OCI-LY3 (cell line): ENCODE measurements at regions not wholly inside any gene's neighbourhood (a gene's known extent, or its start where the extent isn't known, plus 50 kb on each side); places are given as distances from the start of the nearest gene placed in this dataset.
"Not testable (repeated sequence)": the region's sequence is repeated elsewhere in the genome, so short reads cannot be mapped to it uniquely, and the experiment has no call there.

Source experiments
- H2AFZ ChIP-seq: fragments of 200-600, 300-600 bp; shearing (Covaris generic); 2 replicates; pipeline ENCODE4 v1.6.0; 2014; ENCODE audit warnings: antibody characterized with exemption, low read depth, low read length
- H3K27ac ChIP-seq: fragments of 200-600, 300-600 bp; sonication (generic); 2 replicates; pipeline ENCODE4 v1.5.1; 2014; ENCODE audit warnings: mild to moderate bottlenecking, low read length, moderate library complexity, mixed read lengths
- H3K27me3 ChIP-seq: fragments of 200-600, 300-600 bp; sonication (generic); 2 replicates; pipeline ENCODE4 v1.6.1; 2014; ENCODE audit warnings: low read depth, low read length, mixed read lengths
- H3K36me3 ChIP-seq: fragments of 200-600, 300-600 bp; sonication (generic); replicated peaks from 2 replicates; pipeline ENCODE3; 2014; ENCODE audit warnings: low read depth, low read length, mixed read lengths
- H3K4me1 ChIP-seq: fragments of 300-600, 200-600 bp; sonication (generic); 2 replicates; pipeline ENCODE4 v1.6.1; 2014; ENCODE audit warnings: low read length, mixed read lengths
- H3K4me2 ChIP-seq: fragments of 200-600, 300-600 bp; sonication (generic); 2 replicates; pipeline ENCODE4 v1.6.1; 2014; ENCODE audit warnings: low read length, mixed read lengths
- H3K4me3 ChIP-seq: fragments of 300-600, 200-600 bp; sonication (generic); 2 replicates; pipeline ENCODE4 v1.5.1; 2014; ENCODE audit warnings: antibody characterized with exemption, mild to moderate bottlenecking, low read length, moderate library complexity
- H3K79me2 ChIP-seq: fragments of 300-600, 200-600 bp; shearing (Covaris generic); 2 replicates; pipeline ENCODE4 v1.6.1; 2014; ENCODE audit warnings: mild to moderate bottlenecking, low read length, mixed read lengths
- H3K9ac ChIP-seq: fragments of 300-600, 200-600 bp; shearing (Covaris generic); 2 replicates; pipeline ENCODE4 v1.6.0; 2014; ENCODE audit warnings: mild to moderate bottlenecking, low read length, moderate library complexity
- H3K9me3 ChIP-seq: fragments of 200-600, 300-600 bp; shearing (Covaris generic); 2 replicates; pipeline ENCODE4 v1.6.1; 2014; ENCODE audit warnings: low read length, mixed read lengths; ENCODE audit not compliant: insufficient read depth
- H4K20me1 ChIP-seq: fragments of 200-600, 300-600 bp; sonication (generic); 2 replicates; pipeline ENCODE4 v1.6.1; 2016; ENCODE audit warnings: low read length, mixed read lengths; ENCODE audit not compliant: insufficient read depth
- EZH2phosphoT487 ChIP-seq: fragments of 200-600 bp; shearing (Covaris generic); IDR thresholded peaks from 2 replicates; pipeline ENCODE4 v1.6.1; 2018; ENCODE audit warnings: antibody characterized with exemption, mixed run types, low read depth
- TF ChIP-seq, protein P1 (sequence below): fragments of 200-600, 300-600 bp; sonication (generic); IDR thresholded peaks from 2 replicates; pipeline ENCODE4 v1.5.1; 2014; ENCODE audit warnings: antibody characterized with exemption, low read length, low read depth

DNA sequence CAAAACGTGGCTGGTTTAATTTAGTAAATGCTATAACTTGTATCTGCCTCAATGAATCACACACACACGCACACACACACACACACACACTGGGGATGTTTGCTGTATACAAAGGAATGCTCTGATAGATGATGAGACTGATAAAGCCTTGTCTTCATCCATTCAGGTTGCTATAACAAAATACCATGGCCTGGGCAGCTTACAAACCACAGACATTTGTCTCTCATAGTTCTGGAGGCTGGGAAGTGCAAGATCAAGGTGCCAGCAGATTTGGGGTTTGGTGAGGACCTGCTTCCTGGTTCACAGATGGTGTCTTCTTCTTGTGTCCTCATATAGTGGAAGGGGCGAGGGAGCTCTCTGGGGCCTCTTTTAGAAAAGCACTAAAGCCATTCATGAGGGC, 149.5 kb upstream of the HDAC4 start:
- Histone ChIP-seq H4K20me1 (no peaks in the 10 kb centered on the region), H2AFZ (no peak overlapping the region), H3K4me2 (no peak overlapping the region), H3K4me1 (no peaks in the 10 kb centered on the region), H3K79me2 (no peaks in the 10 kb centered on the region), H3K27me3 (0 out of 2 replicates have a peak, but pooled peaks cover 10% of the 10 kb centered on the region), H3K9me3 (no peaks in the 10 kb centered on the region), H3K36me3 (no peaks in the 10 kb centered on the region), H3K27ac (no peak overlapping the region), H3K4me3 (no peak overlapping the region), H3K9ac (no peak overlapping the region)
- TF ChIP-seq, protein P1, sequence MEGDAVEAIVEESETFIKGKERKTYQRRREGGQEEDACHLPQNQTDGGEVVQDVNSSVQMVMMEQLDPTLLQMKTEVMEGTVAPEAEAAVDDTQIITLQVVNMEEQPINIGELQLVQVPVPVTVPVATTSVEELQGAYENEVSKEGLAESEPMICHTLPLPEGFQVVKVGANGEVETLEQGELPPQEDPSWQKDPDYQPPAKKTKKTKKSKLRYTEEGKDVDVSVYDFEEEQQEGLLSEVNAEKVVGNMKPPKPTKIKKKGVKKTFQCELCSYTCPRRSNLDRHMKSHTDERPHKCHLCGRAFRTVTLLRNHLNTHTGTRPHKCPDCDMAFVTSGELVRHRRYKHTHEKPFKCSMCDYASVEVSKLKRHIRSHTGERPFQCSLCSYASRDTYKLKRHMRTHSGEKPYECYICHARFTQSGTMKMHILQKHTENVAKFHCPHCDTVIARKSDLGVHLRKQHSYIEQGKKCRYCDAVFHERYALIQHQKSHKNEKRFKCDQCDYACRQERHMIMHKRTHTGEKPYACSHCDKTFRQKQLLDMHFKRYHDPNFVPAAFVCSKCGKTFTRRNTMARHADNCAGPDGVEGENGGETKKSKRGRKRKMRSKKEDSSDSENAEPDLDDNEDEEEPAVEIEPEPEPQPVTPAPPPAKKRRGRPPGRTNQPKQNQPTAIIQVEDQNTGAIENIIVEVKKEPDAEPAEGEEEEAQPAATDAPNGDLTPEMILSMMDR = no peak
- TF ChIP-seq EZH2phosphoT487 = no peak

DNA sequence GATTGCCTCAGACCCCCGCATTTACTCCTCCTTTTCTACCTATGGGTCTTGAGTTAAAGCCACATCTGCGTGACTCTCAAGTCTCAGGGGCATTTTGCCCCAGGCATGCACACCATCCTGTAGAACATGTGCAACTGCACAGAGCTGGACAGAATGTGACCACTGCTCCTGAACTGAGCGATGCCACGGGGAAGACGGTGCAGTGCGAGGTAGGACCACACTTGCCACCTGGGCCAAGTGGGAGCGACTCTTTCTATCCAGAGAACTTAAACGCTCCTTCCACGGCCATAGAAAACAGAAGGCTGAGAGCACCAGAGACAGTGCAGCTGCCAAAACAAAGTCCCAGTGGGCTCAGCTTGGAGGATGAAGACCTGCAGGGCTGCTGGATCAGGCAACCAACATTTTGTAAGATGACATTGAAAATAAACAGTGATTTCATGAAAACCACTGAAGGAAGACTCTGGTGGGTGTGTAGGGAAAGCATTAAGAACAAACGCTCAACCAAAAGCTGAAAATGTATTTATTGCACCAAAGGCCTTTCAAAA, 149.0 kb upstream of the HDAC4 start:
- Histone ChIP-seq H3K27ac (no peak overlapping the region), H3K27me3 (0 out of 2 replicates have a peak, but pooled peaks cover 9% of the 10 kb centered on the region), H3K9ac (no peak overlapping the region), H2AFZ (no peak overlapping the region), H3K9me3 (no peaks in the 10 kb centered on the region), H3K4me3 (no peak overlapping the region), H3K4me1 (no peaks in the 10 kb centered on the region), H4K20me1 (no peaks in the 10 kb centered on the region), H3K36me3 (no peaks in the 10 kb centered on the region), H3K4me2 (no peak overlapping the region), H3K79me2 (no peaks in the 10 kb centered on the region)
- TF ChIP-seq EZH2phosphoT487 = no peak
- TF ChIP-seq, protein P1 = no peak

- no peak overlapping the region for H3K27ac ChIP-seq
- no peaks in the 10 kb centered on the region for H4K20me1 ChIP-seq
- H3K79me2 ChIP-seq = no peaks in the 10 kb centered on the region
- no peak overlapping the region for H3K4me2 ChIP-seq
- H3K36me3 ChIP-seq = no peaks in the 10 kb centered on the region
- TF ChIP-seq, protein P1 = no peak
- TF ChIP-seq EZH2phosphoT487 = no peak
- H3K27me3 ChIP-seq = 0 out of 2 replicates have a peak, but pooled peaks cover 4% of the 10 kb centered on the region
- no peaks in the 10 kb centered on the region for H3K9me3 ChIP-seq
- no peak overlapping the region for H2AFZ ChIP-seq
- no peaks in the 10 kb centered on the region for H3K4me1 ChIP-seq
- no peak overlapping the region for H3K9ac ChIP-seq
- no peak overlapping the region for H3K4me3 ChIP-seq
Measured at GRCh38 chr2:239548965-239549595, 148.3 kb upstream of the HDAC4 start.

- H3K4me3 ChIP-seq = no peak overlapping the region
- no peak for TF ChIP-seq EZH2phosphoT487
- TF ChIP-seq, protein P1 = no peak
- no peaks in the 10 kb centered on the region for H3K4me1 ChIP-seq
- H3K9ac ChIP-seq = no peak overlapping the region
- H3K27ac ChIP-seq = no peak overlapping the region
- no peaks in the 10 kb centered on the region for H3K79me2 ChIP-seq
- no peaks in the 10 kb centered on the region for H3K9me3 ChIP-seq
- H4K20me1 ChIP-seq = no peaks in the 10 kb centered on the region
- H3K27me3 ChIP-seq = no peaks in the 10 kb centered on the region
- H2AFZ ChIP-seq = no peak overlapping the region
- no peaks in the 10 kb centered on the region for H3K36me3 ChIP-seq
- H3K4me2 ChIP-seq = no peak overlapping the region
Measured at GRCh38 chr2:239548451-239548871, 147.6 kb upstream of the HDAC4 start.

DNA sequence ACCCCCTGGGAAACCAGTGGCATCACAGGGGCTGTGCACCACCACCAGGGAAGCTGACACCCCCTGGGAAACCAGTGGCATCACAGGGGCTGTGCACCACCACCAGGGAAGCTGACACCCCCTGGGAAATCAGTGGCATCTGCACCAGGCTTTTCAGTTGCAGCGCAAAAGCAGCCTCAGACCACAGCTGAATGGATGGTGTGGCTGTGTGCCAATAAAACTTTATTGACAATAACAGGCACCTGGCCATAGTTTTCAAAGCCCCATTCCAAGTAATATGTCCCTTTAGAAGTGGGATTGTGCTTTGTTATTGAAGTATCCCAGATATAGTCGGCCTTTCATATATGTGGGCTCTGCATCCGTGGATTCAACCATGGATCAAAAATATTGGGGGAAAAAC, 146.3 kb upstream of the HDAC4 start:
- H3K27me3 ChIP-seq, H3K9me3 ChIP-seq, H4K20me1 ChIP-seq, H2AFZ ChIP-seq, H3K4me3 ChIP-seq, H3K4me2 ChIP-seq, H3K36me3 ChIP-seq, H3K9ac ChIP-seq, H3K79me2 ChIP-seq, H3K4me1 ChIP-seq, H3K27ac ChIP-seq: not testable (repeated sequence)
